Upper lobe of left lung (tissue), 6 donors: ENCODE measurements at regions not wholly inside any gene's neighbourhood (a gene's known extent, or its start where the extent isn't known, plus 50 kb on each side); places are given as distances from the start of the nearest gene placed in this dataset.

Source experiments
- ATAC-seq, 2 donors: fragments of 200-7000 bp; cut with Tn5 transposase; one replicate each; pipeline ENCODE4 v1.9.1; 2022; ENCODE audit warnings: mild to moderate bottlenecking in 2 of 2, moderate library complexity in 2 of 2; ENCODE audit not compliant: low FRiP score in 2 of 2
- DNase-seq, 2 donors: peaks; one replicate each; pipeline ENCODE4 v3.0.0-alpha.2; 2019 to 2020
- H3K27ac ChIP-seq, 4 donors: fragments of 200-600 bp; sonication (generic); one replicate each; pipeline ENCODE4 v1.5.1; 2016 to 2019
- H3K27me3 ChIP-seq, 4 donors: fragments of 200-600 bp; sonication (generic); one replicate each; pipeline ENCODE4 v1.5.1; 2017 to 2019
- H3K36me3 ChIP-seq, 4 donors: fragments of 200-600 bp; sonication (generic); one replicate each; pipeline ENCODE4 v1.5.1; 2016 to 2019
- H3K4me1 ChIP-seq, 4 donors: fragments of 200-600 bp; sonication (generic); one replicate each; pipeline ENCODE4 v1.5.1; 2018 to 2019
- H3K4me3 ChIP-seq, 4 donors: fragments of 200-600 bp; sonication (generic); one replicate each; pipeline ENCODE4 v1.5.1; 2017 to 2019; ENCODE audit warnings: mild to moderate bottlenecking in 2 of 4, moderate library complexity in 1 of 4
- H3K9me3 ChIP-seq, 4 donors: fragments of 200-600 bp; sonication (generic); one replicate each; pipeline ENCODE4 v1.5.1; 2018 to 2019
- EP300 ChIP-seq, 4 donors: sonication (generic); formaldehyde crosslinking; IDR thresholded peaks; one replicate each; pipeline ENCODE4 v1.5.1; 2017; ENCODE audit warnings: antibody characterized with exemption in 4 of 4, control low read depth in 2 of 4
- POLR2A ChIP-seq, 4 donors: fragments of 450-650 bp; IDR thresholded peaks; one replicate each; pipeline ENCODE4 v1.5.1; 2016 to 2017; ENCODE audit warnings: antibody characterized with exemption in 4 of 4, mild to moderate bottlenecking in 2 of 4
- POLR2AphosphoS5 ChIP-seq, 2 donors: sonication (generic); formaldehyde crosslinking; IDR thresholded peaks; one replicate each; pipeline ENCODE4 v1.5.1; 2017; ENCODE audit warnings: antibody characterized with exemption in 2 of 2
- WGBS, 2 donors: methylation state at CpG; one replicate each; pipeline ENCODE4 v1.1.5; 2017 to 2018; 5-methylcytosine and 5-hydroxymethylcytosine counted together
- TF ChIP-seq, protein P1 (sequence below), 6 experiments: fragments of 450-650 bp in 4 of 6; fragments of 200-600 bp in 2 of 6; sonication (generic) in 2 of 6; IDR thresholded peaks; one replicate each; pipeline ENCODE4 v1.5.1; 2016 to 2019; ENCODE audit warnings: antibody characterized with exemption in 6 of 6
- donor health status: DM: no; HTN: no; CAD: no; lungs with moderate emphysema.
- donor health status: DM: no; HTN: yes; CAD: no; lungs with severe emphysema.

DNA sequence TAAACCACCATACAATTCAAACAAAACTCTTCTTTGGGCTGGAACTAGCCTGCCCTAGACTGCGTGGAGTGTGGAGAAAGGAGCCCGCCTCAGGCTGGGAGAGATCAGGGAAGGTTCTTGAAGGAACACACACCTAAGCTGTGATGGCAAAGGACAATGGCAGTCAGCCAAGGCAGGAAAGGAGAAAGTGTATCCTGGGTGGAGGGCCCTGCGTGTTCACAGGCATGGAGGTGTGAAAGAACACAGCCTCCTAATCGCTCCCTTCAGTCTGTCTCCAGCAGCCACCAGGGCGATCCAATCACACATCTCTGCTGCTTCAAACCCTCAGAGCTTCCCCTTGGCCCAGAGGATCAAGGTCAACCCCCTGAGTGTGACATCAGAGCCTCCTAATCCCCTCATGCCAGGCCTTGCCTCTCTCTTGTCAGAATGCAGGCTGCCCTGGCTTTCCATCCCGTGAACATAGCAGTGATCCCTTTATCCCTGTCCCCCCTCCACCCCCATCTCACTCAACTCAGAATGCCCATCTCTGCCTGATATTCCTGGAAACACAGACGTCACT lies 173.0 kb downstream of the KATNIP start:
- ATAC-seq (no peak), DNase-seq (no peak)
- TF ChIP-seq, protein P1, sequence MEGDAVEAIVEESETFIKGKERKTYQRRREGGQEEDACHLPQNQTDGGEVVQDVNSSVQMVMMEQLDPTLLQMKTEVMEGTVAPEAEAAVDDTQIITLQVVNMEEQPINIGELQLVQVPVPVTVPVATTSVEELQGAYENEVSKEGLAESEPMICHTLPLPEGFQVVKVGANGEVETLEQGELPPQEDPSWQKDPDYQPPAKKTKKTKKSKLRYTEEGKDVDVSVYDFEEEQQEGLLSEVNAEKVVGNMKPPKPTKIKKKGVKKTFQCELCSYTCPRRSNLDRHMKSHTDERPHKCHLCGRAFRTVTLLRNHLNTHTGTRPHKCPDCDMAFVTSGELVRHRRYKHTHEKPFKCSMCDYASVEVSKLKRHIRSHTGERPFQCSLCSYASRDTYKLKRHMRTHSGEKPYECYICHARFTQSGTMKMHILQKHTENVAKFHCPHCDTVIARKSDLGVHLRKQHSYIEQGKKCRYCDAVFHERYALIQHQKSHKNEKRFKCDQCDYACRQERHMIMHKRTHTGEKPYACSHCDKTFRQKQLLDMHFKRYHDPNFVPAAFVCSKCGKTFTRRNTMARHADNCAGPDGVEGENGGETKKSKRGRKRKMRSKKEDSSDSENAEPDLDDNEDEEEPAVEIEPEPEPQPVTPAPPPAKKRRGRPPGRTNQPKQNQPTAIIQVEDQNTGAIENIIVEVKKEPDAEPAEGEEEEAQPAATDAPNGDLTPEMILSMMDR (IDR thresholded peaks at IDR 0.05): no peak
- TF ChIP-seq POLR2AphosphoS5 (IDR thresholded peaks at IDR 0.05) (no peak), POLR2A (IDR thresholded peaks at IDR 0.05) (no peak), EP300 (IDR thresholded peaks at IDR 0.05) (no peak)
- Histone ChIP-seq H3K27me3 (no peaks in the 10 kb centered on the region), H3K4me3 (no peak overlapping the region), H3K9me3 (no peaks in the 10 kb centered on the region), H3K36me3 (peaks cover 0 to 40% (median 19%) of the 10 kb centered on the region in 4 donors), H3K27ac (no peak overlapping the region), H3K4me1 (peaks cover 3 to 8% (median 7%) of the 10 kb centered on the region in 4 donors)
- WGBS, 2 donors: 86 to 94% methylated on average over 7 of the region's 7 CpGs

DNA sequence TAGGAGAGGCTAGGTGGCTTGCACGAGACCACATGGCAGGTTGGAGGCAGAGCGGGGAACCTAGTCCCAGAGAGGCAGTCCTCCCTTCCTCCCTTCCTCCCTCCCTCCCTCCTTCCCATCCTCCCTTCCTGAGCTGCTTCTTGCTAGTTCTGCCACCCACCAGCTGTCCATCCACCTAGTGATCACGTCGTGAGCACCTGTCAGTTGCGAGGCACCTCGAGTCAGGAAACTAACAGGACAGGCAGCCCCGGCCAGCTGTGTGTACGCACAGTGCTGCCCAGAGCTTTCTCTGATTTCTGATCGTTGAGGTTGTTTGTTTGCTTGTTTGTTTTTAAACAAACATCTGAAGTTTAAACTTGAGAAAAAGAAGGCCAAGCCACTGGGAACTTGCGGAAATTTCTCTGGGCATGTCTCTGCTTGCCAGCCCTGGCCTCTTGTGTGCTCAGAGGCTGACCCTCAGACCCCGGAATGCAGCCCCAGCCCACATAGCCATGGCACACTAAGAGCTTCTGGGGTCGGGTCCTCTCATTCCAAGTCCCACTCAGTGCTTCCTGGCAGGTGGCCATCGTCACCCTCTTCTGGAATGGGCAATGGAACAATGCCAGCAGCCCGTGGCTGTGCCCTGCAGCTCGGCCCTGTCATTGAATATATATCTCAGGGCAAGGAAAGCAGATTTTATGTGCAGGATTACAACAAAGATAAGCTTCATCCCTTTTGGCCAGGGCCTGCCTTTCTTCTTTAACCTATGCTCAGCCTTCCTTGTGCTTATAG lies 174.0 kb downstream of the KATNIP start:
- no peak overlapping the region for H3K27ac ChIP-seq
- TF ChIP-seq, protein P1 (IDR thresholded peaks at IDR 0.05): no peak
- no peak for TF ChIP-seq EP300 (IDR thresholded peaks at IDR 0.05)
- no peak for TF ChIP-seq POLR2AphosphoS5 (IDR thresholded peaks at IDR 0.05)
- no peak for TF ChIP-seq POLR2A (IDR thresholded peaks at IDR 0.05)
- peaks cover 6 to 8% (median 7%) of the 10 kb centered on the region in 4 donors for H3K4me1 ChIP-seq
- no peaks in the 10 kb centered on the region for H3K27me3 ChIP-seq
- H3K9me3 ChIP-seq: no peaks in the 10 kb centered on the region
- H3K4me3 ChIP-seq: no peak overlapping the region
- H3K36me3 ChIP-seq: peaks cover 0 to 44% (median 21%) of the 10 kb centered on the region in 4 donors
- ATAC-seq: no peak
- no peak for DNase-seq
- WGBS, 2 donors: 69 to 74% methylated on average over 12 to 15 of the region's 15 CpGs

DNA sequence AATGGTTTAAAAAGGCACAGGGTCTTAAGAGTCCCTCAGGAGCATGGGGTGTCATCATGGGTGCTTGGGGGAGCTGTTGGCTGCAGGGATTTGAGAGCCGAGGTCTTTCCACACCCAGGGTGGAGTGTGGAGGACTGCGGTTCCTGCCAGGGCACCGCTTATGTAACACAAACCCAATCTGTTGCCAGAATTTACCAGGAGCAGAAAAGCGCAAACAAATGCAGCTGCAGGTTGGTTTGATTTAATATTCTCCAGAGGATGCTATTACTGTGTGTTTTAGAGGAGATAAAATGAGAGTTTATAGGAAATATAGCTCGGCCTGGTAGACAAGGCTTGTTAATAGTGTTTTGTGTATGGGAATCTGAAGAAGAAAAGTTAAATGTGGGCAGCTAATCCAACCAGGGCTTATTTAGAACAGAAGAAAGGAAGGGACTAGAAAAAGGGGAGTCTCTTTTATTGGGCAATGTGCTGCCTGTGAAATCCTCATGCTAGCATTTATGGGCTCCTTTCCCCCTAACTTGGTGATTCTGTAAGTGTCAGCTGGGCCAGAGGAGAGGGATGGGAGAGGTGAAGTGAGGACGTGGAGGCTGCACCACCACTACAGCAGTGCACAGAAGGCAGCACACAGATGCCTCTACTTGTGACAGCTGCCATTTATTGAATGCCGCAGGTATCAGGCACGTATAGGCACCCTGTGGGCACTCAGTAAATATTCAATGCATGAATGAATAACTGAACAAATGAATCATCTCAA lies 174.7 kb downstream of the KATNIP start:
- H3K27ac ChIP-seq: no peak overlapping the region
- DNase-seq: no peak
- H3K36me3 ChIP-seq: peaks cover 0 to 44% (median 21%) of the 10 kb centered on the region in 4 donors
- H3K4me1 ChIP-seq: peaks cover 6 to 15% (median 7%) of the 10 kb centered on the region in 4 donors
- H3K4me3 ChIP-seq: no peak overlapping the region
- TF ChIP-seq POLR2AphosphoS5 (IDR thresholded peaks at IDR 0.05): no peak
- TF ChIP-seq POLR2A (IDR thresholded peaks at IDR 0.05): no peak
- no peak for TF ChIP-seq EP300 (IDR thresholded peaks at IDR 0.05)
- TF ChIP-seq, protein P1 (IDR thresholded peaks at IDR 0.05): no peak
- WGBS, 2 donors: 49 to 71% methylated on average over 8 of the region's 8 CpGs
- no peak for ATAC-seq
- H3K9me3 ChIP-seq: no peaks in the 10 kb centered on the region
- no peaks in the 10 kb centered on the region for H3K27me3 ChIP-seq

DNA sequence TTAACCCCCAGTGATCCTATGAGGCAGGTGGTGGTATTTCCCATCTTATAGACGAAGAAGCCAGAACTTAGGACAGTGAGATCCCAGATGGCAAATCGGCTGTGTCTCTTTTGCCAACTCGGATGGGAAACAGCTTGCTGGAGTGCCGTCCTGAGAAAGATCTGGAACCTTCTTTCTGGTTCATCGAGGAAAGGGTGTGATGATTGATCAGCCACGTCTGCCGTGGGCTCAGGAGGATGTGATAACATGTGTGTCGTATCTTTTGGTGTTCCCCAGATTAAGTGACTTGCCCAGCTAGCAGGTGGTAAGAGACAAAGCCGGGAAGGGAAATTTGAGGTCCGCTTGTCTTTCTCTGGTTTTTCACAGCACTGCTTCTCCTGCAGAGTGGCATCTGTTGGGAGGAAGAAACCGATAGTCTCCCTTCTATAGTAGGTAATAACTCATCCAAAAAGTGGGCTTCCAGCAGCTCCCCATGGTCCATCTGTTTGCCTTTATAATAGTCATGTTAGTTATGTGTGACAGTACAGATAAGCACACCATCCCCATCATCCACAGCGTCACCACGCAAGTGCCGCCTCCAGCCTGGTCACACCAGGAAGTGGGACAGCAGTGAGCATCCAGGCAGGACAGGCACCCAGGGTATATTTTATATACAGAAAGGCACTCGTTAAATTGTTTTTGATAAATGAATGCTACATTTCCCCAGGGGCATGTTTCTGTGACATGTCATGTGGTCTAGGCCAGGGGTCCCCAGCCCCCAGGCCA lies 175.5 kb downstream of the KATNIP start:
- Histone ChIP-seq H3K27ac (no peak overlapping the region), H3K4me3 (no peak overlapping the region), H3K9me3 (no peaks in the 10 kb centered on the region), H3K36me3 (peaks cover 0 to 45% (median 21%) of the 10 kb centered on the region in 4 donors), H3K27me3 (no peaks in the 10 kb centered on the region), H3K4me1 (peaks cover 6 to 17% (median 7%) of the 10 kb centered on the region in 4 donors)
- ATAC-seq (no peak), DNase-seq (no peak)
- WGBS, 2 donors: 91 to 92% methylated on average over 15 of the region's 15 CpGs
- TF ChIP-seq POLR2AphosphoS5 (IDR thresholded peaks at IDR 0.05): no peak
- TF ChIP-seq, protein P1 (IDR thresholded peaks at IDR 0.05): no peak
- TF ChIP-seq EP300 (IDR thresholded peaks at IDR 0.05): no peak
- no peak for TF ChIP-seq POLR2A (IDR thresholded peaks at IDR 0.05)
